Endothelial cell of umbilical vein (primary cell): ENCODE measurements at regions not wholly inside any gene's neighbourhood (a gene's known extent, or its start where the extent isn't known, plus 50 kb on each side); places are given as distances from the start of the nearest gene placed in this dataset.

Experiments
- BruUV-seq: library from RNA; stranded (reverse); fragments of 400-500 nt; replicated peaks from 2 replicates; lab custom pipeline; 2021; lab: Mats Ljungman, UMichigan
- CTCF ChIA-PET: fragments of 300-600, 350-600 bp; sonication (Branson Sonifier 250); formaldehyde crosslinking; loops from one replicate; lab custom pipeline; 2021; ENCODE audit warnings: antibody characterized with exemption, inconsistent platforms; lab: Charles Lee
- POLR2A ChIA-PET: fragments of 300-600, 350-600 bp; sonication (Branson Sonifier 250); formaldehyde crosslinking; loops from one replicate; lab custom pipeline; 2021; ENCODE audit warnings: antibody characterized with exemption, inconsistent platforms; lab: Charles Lee
- DNase-seq: peaks from one replicate; pipeline ENCODE4 v3.0.0-alpha.2; 2011; ENCODE audit warnings: low read depth, low spot score
- FAIRE-seq: peaks from 2 replicates; lab custom pipeline; 2011; peaks lifted over from hg19 to GRCh38; lab: Jason Lieb, UNC
- H2AFZ ChIP-seq: 2 replicates; pipeline ENCODE4 v1.6.0; 2012; ENCODE audit warnings: low read depth, low read length, control low read depth, inconsistent platforms
- H3K27ac ChIP-seq: 2 replicates; pipeline ENCODE4 v1.5.1; 2011; ENCODE audit warnings: low read depth, mild to moderate bottlenecking, control low read depth, low read length, moderate library complexity; ENCODE audit not compliant: insufficient read depth
- H3K27me3 ChIP-seq, 2 experiments: 2 replicates each; pipeline versions ENCODE4 v1.6.0 to v1.6.1; 2011; ENCODE audit warnings: low read length in 2 of 2, mixed read lengths in 1 of 2; ENCODE audit not compliant: control insufficient read depth in 2 of 2, insufficient read depth in 2 of 2
- H3K36me3 ChIP-seq, 2 experiments: 2 replicates in 1 of 2; 3 replicates in 1 of 2; pipeline ENCODE4 v1.5.1; 2011; ENCODE audit warnings: low read length in 2 of 2, mild to moderate bottlenecking in 1 of 2, moderate library complexity in 1 of 2; ENCODE audit not compliant: control insufficient read depth in 2 of 2, insufficient read depth in 2 of 2; ENCODE audit errors: extremely low read depth in 1 of 2
- H3K4me1 ChIP-seq: 3 replicates; pipeline ENCODE4 v1.5.1; 2011; ENCODE audit warnings: mild to moderate bottlenecking, low read length; ENCODE audit not compliant: control insufficient read depth, insufficient read depth; ENCODE audit errors: extremely low read depth
- H3K4me2 ChIP-seq: 2 replicates; pipeline ENCODE4 v1.6.1; 2011; ENCODE audit warnings: low read length, control low read depth, mixed read lengths; ENCODE audit not compliant: insufficient read depth
- H3K4me3 ChIP-seq, 3 experiments: fragments of 200-600 bp in 1 of 3; sonication (generic), shearing (Covaris generic) in 1 of 3; replicated peaks in 1 of 3; 2 replicates each; pipeline ENCODE4 v1.5.1; 2011 to 2016; ENCODE audit warnings: control low read depth in 3 of 3, low read length in 3 of 3, mild to moderate bottlenecking in 2 of 3, inconsistent platforms in 1 of 3, low read depth in 1 of 3, moderate library complexity in 1 of 3; ENCODE audit not compliant: insufficient read depth in 1 of 3
- H3K79me2 ChIP-seq: 2 replicates; pipeline ENCODE4 v1.6.0; 2012; ENCODE audit warnings: low read length, inconsistent platforms; ENCODE audit not compliant: control insufficient read depth, insufficient read depth
- H3K9ac ChIP-seq: replicated peaks from 2 replicates; pipeline ENCODE3; 2011; ENCODE audit warnings: low read length, control low read depth; ENCODE audit not compliant: insufficient read depth; ENCODE audit errors: extremely low read depth
- H3K9me1 ChIP-seq: replicated peaks from 3 replicates; pipeline ENCODE4 v1.6.0; 2011; ENCODE audit warnings: mild to moderate bottlenecking, low read length; ENCODE audit not compliant: control insufficient read depth, insufficient read depth; ENCODE audit errors: extremely low read depth
- H3K9me3 ChIP-seq: replicated peaks from 2 replicates; pipeline ENCODE4 v1.5.1; 2012; ENCODE audit warnings: low read length, inconsistent platforms; ENCODE audit not compliant: control insufficient read depth, insufficient read depth
- H4K20me1 ChIP-seq: replicated peaks from 2 replicates; pipeline ENCODE3; 2011; ENCODE audit warnings: mild to moderate bottlenecking, low read length; ENCODE audit not compliant: control insufficient read depth, insufficient read depth; ENCODE audit errors: extremely low read depth
- EZH2 ChIP-seq: IDR thresholded peaks from 2 replicates; pipeline ENCODE4 v1.6.1; 2012; ENCODE audit warnings: borderline replicate concordance, low read depth, mild to moderate bottlenecking, moderate library complexity, low read length, inconsistent platforms; ENCODE audit not compliant: severe bottlenecking
- FOS ChIP-seq: IDR thresholded peaks from 2 replicates; pipeline ENCODE4 v1.6.1; 2011; ENCODE audit warnings: mild to moderate bottlenecking, low read length, moderate library complexity, borderline replicate concordance; ENCODE audit not compliant: insufficient read depth
- GATA2 ChIP-seq: IDR thresholded peaks from 2 replicates; pipeline ENCODE4 v1.7.0; 2011; ENCODE audit warnings: low read depth, mild to moderate bottlenecking, moderate library complexity, mixed read lengths, low read length; ENCODE audit not compliant: insufficient read length, insufficient read depth
- JUN ChIP-seq: IDR thresholded peaks from 2 replicates; pipeline ENCODE4 v1.6.1; 2011; ENCODE audit warnings: borderline replicate concordance, low read depth; ENCODE audit not compliant: insufficient read length, insufficient read depth
- MYC ChIP-seq: IDR thresholded peaks from one replicate; pipeline ENCODE4 v1.6.1; 2011; ENCODE audit warnings: mild to moderate bottlenecking, low read depth, low read length
- POLR2A ChIP-seq: IDR thresholded peaks from 2 replicates; pipeline ENCODE4 v1.6.1; 2012; ENCODE audit warnings: low read depth, mild to moderate bottlenecking, control low read depth, low read length
- POLR2AphosphoS5 ChIP-seq: IDR thresholded peaks from 2 replicates; pipeline ENCODE4 v1.6.1; 2012; ENCODE audit warnings: low read depth, mild to moderate bottlenecking, control low read depth, low read length, moderate library complexity; ENCODE audit not compliant: insufficient read depth
- dilution Hi-C: fragments of 300-500 bp; cut with MboI; formaldehyde crosslinking; loops from one replicate; pipeline ENCODE4 v1.15.0; 2019; ENCODE audit warnings: low sequenced_read_pairs; ENCODE audit not compliant: extremely low pct_ligation_motif_present
- intact Hi-C: fragments of 100-400 bp; cut with micrococcal nuclease; formaldehyde crosslinking; loops from one replicate; pipeline ENCODE4 v1.10.0; 2022
- TF ChIP-seq, protein P1 (sequence below): IDR thresholded peaks from 2 replicates; pipeline ENCODE4 v1.6.1; 2011; ENCODE audit not compliant: insufficient read depth, insufficient read length
- TF ChIP-seq, protein P2 (sequence below), 2 donors: IDR thresholded peaks; 1 replicate in 1 of 2; 2 replicates in 1 of 2; pipeline ENCODE4 v1.5.1; 2011; ENCODE audit warnings: low read length in 2 of 2, mild to moderate bottlenecking in 2 of 2, moderate library complexity in 2 of 2, control low read depth in 1 of 2, inconsistent platforms in 1 of 2, low read depth in 1 of 2; ENCODE audit not compliant: insufficient read depth in 1 of 2; ENCODE audit errors: extremely low read depth in 1 of 2

DNA sequence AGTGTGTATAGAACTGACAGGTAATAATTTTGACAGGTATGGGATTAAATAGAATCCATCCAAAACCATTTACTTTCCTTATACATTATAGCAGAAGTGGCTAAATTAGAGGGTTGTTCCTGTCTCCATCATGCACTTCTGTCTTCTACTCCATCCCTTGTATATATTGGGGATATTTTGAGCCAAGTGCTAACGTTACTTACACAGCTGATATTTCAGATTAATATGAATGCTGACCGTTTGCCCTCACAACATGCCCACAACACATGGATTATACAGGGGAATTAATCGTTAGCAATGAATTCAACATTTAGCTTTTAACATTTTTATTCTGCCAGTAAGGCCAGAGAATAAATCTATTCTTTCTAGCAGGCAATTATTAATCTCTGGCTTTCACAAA is 1125.0 kb upstream of the FAM98A start:
- TF ChIP-seq FOS (no peak), MYC (no peak), GATA2 (no peak), EZH2 (no peak), POLR2AphosphoS5 (no peak), JUN (no peak), POLR2A (no peak)
- TF ChIP-seq, protein P1, sequence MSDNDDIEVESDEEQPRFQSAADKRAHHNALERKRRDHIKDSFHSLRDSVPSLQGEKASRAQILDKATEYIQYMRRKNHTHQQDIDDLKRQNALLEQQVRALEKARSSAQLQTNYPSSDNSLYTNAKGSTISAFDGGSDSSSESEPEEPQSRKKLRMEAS, result no peak
- TF ChIP-seq, protein P2, sequence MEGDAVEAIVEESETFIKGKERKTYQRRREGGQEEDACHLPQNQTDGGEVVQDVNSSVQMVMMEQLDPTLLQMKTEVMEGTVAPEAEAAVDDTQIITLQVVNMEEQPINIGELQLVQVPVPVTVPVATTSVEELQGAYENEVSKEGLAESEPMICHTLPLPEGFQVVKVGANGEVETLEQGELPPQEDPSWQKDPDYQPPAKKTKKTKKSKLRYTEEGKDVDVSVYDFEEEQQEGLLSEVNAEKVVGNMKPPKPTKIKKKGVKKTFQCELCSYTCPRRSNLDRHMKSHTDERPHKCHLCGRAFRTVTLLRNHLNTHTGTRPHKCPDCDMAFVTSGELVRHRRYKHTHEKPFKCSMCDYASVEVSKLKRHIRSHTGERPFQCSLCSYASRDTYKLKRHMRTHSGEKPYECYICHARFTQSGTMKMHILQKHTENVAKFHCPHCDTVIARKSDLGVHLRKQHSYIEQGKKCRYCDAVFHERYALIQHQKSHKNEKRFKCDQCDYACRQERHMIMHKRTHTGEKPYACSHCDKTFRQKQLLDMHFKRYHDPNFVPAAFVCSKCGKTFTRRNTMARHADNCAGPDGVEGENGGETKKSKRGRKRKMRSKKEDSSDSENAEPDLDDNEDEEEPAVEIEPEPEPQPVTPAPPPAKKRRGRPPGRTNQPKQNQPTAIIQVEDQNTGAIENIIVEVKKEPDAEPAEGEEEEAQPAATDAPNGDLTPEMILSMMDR (IDR thresholded peaks at IDR 0.05; ENCODE audit: extremely low read depth in 1 of 2, insufficient read depth in 1 of 2, low read depth in 1 of 2, low read length in 2 of 2), result no peak
- Histone ChIP-seq H3K36me3 (no peaks in the 10 kb centered on the region), H3K4me2 (no peak overlapping the region), H3K27ac (no peak overlapping the region), H3K27me3 (no peaks in the 10 kb centered on the region), H3K9me1 (no peaks in the 10 kb centered on the region), H3K4me1 (no peaks in the 10 kb centered on the region), H3K9me3 (no peaks in the 10 kb centered on the region), H4K20me1 (no peaks in the 10 kb centered on the region), H3K9ac (no peak overlapping the region), H3K79me2 (no peaks in the 10 kb centered on the region), H2AFZ (no peak overlapping the region), H3K4me3 (no peak overlapping the region)
- BruUV-seq, result no TSS peak
- POLR2A ChIA-PET, result no interaction called here
- no peak for DNase-seq
- dilution Hi-C loops, result no loop called here
- intact Hi-C loops, result no loop called here
- FAIRE-seq, result no peak
- CTCF ChIA-PET, result no interaction called here
